ENCODE measurements at regions not wholly inside any gene's neighbourhood (a gene's known extent, or its start where the extent isn't known, plus 50 kb on each side); places are given as distances from the start of the nearest gene placed in this dataset.
"Not testable (repeated sequence)": the region's sequence is repeated elsewhere in the genome, so short reads cannot be mapped to it uniquely, and the experiment has no call there.

GRCh38 chr2:87687550-87688270, 60.2 kb upstream of the PLGLB2 start:
- not testable (repeated sequence) for DNase-seq

GRCh38 chr2:87691899-87692592, 55.8 kb upstream of the PLGLB2 start:
- not testable (repeated sequence) for DNase-seq

- DNase-seq, result not testable (repeated sequence)
Measured at GRCh38 chr2:87692914-87693313, 55.0 kb upstream of the PLGLB2 start.

- DNase-seq, result not testable (repeated sequence)
Measured at GRCh38 chr2:87693882-87694281, 54.0 kb upstream of the PLGLB2 start.

GRCh38 chr2:87695596-87696323, 52.1 kb upstream of the PLGLB2 start:
- peak in 1 of 4 experiments; percentile 0 for DNase-seq
